ENCODE measurements at regions not wholly inside any gene's neighbourhood (a gene's known extent, or its start where the extent isn't known, plus 50 kb on each side); places are given as distances from the start of the nearest gene placed in this dataset.
"Not testable (repeated sequence)": the region's sequence is repeated elsewhere in the genome, so short reads cannot be mapped to it uniquely, and the experiment has no call there.

- WGBS = 95% methylated on average over 4 of the region's 4 CpGs
- H3K27ac ChIP-seq (ENCODE audit: low read depth, low read length) = no peak overlapping the region
- no peak overlapping the region for H3K4me3 ChIP-seq (ENCODE audit: low read length)
- H3K4me1 ChIP-seq (ENCODE audit: insufficient read depth, low read length) = no peaks in the 10 kb centered on the region
- H3K9me3 ChIP-seq (ENCODE audit: insufficient read depth, low read depth, low read length) = no peaks in the 10 kb centered on the region
- H3K36me3 ChIP-seq (ENCODE audit: insufficient read depth, low read length) = no peaks in the 10 kb centered on the region
- H3K9ac ChIP-seq (ENCODE audit: low read depth, low read length) = no peak overlapping the region
- H3K27me3 ChIP-seq (ENCODE audit: insufficient read depth, low read length) = no peaks in the 10 kb centered on the region
Observed at GRCh38 chr10:105757302-105757701, 1116.2 kb downstream of the SORCS3 start.

- 92% methylated on average over 3 of the region's 3 CpGs for WGBS
- Histone ChIP-seq H3K4me3 (ENCODE audit: low read length) (no peak overlapping the region), H3K36me3 (ENCODE audit: insufficient read depth, low read length) (no peaks in the 10 kb centered on the region), H3K27me3 (ENCODE audit: insufficient read depth, low read length) (no peaks in the 10 kb centered on the region), H3K9ac (ENCODE audit: low read depth, low read length) (no peak overlapping the region), H3K9me3 (ENCODE audit: insufficient read depth, low read depth, low read length) (no peaks in the 10 kb centered on the region), H3K4me1 (ENCODE audit: insufficient read depth, low read length) (no peaks in the 10 kb centered on the region), H3K27ac (ENCODE audit: low read depth, low read length) (no peak overlapping the region)
Observed at GRCh38 chr10:105756386-105756785, 1115.3 kb downstream of the SORCS3 start.

- H3K4me1 ChIP-seq (ENCODE audit: insufficient read depth, low read length) = no peaks in the 10 kb centered on the region
- no peak overlapping the region for H3K27ac ChIP-seq (ENCODE audit: low read depth, low read length)
- 74% methylated on average over 1 of the region's 1 CpG for WGBS
- no peaks in the 10 kb centered on the region for H3K9me3 ChIP-seq (ENCODE audit: insufficient read depth, low read depth, low read length)
- H3K9ac ChIP-seq (ENCODE audit: low read depth, low read length) = no peak overlapping the region
- H3K27me3 ChIP-seq (ENCODE audit: insufficient read depth, low read length) = no peaks in the 10 kb centered on the region
- H3K4me3 ChIP-seq (ENCODE audit: low read length) = no peak overlapping the region
- H3K36me3 ChIP-seq (ENCODE audit: insufficient read depth, low read length) = no peaks in the 10 kb centered on the region
Observed at GRCh38 chr10:105751688-105752087, 1110.6 kb downstream of the SORCS3 start.

GRCh38 chr10:105745596-105746148 lies 1104.6 kb downstream of the SORCS3 start:
- WGBS = 96% methylated on average over 6 of the region's 6 CpGs

GRCh38 chr10:105743343-105744056 lies 1102.4 kb downstream of the SORCS3 start:
- WGBS = 88% methylated on average over 4 of the region's 4 CpGs
- no peak overlapping the region for H3K27ac ChIP-seq (ENCODE audit: low read depth, low read length)
- no peak overlapping the region for H3K4me3 ChIP-seq (ENCODE audit: low read length)
- no peaks in the 10 kb centered on the region for H3K9me3 ChIP-seq (ENCODE audit: insufficient read depth, low read depth, low read length)
- H3K4me1 ChIP-seq (ENCODE audit: insufficient read depth, low read length) = no peaks in the 10 kb centered on the region
- no peaks in the 10 kb centered on the region for H3K36me3 ChIP-seq (ENCODE audit: insufficient read depth, low read length)
- no peak overlapping the region for H3K9ac ChIP-seq (ENCODE audit: low read depth, low read length)
- no peaks in the 10 kb centered on the region for H3K27me3 ChIP-seq (ENCODE audit: insufficient read depth, low read length)

More at GRCh38 chr10:105745596-105746148, 1104.6 kb downstream of the SORCS3 start:
- no peak overlapping the region for H3K9ac ChIP-seq (ENCODE audit: low read depth, low read length)
- no peaks in the 10 kb centered on the region for H3K36me3 ChIP-seq (ENCODE audit: insufficient read depth, low read length)
- no peaks in the 10 kb centered on the region for H3K9me3 ChIP-seq (ENCODE audit: insufficient read depth, low read depth, low read length)
- H3K4me3 ChIP-seq (ENCODE audit: low read length) = no peak overlapping the region
- no peaks in the 10 kb centered on the region for H3K27me3 ChIP-seq (ENCODE audit: insufficient read depth, low read length)
- H3K27ac ChIP-seq (ENCODE audit: low read depth, low read length) = no peak overlapping the region
- no peaks in the 10 kb centered on the region for H3K4me1 ChIP-seq (ENCODE audit: insufficient read depth, low read length)

GRCh38 chr10:105742923-105743322 lies 1101.8 kb downstream of the SORCS3 start:
- Histone ChIP-seq H3K36me3 (ENCODE audit: insufficient read depth, low read length) (no peaks in the 10 kb centered on the region), H3K9me3 (ENCODE audit: insufficient read depth, low read depth, low read length) (no peaks in the 10 kb centered on the region), H3K27ac (ENCODE audit: low read depth, low read length) (no peak overlapping the region), H3K27me3 (ENCODE audit: insufficient read depth, low read length) (no peaks in the 10 kb centered on the region), H3K4me1 (ENCODE audit: insufficient read depth, low read length) (no peaks in the 10 kb centered on the region), H3K9ac (ENCODE audit: low read depth, low read length) (no peak overlapping the region), H3K4me3 (ENCODE audit: low read length) (no peak overlapping the region)
- WGBS = no CpG with 5 or more reads among the region's 1 CpG

GRCh38 chr10:105742184-105742583 lies 1101.1 kb downstream of the SORCS3 start:
- H3K9ac ChIP-seq (ENCODE audit: low read depth, low read length) = no peak overlapping the region
- H3K27me3 ChIP-seq (ENCODE audit: insufficient read depth, low read length) = no peaks in the 10 kb centered on the region
- H3K36me3 ChIP-seq (ENCODE audit: insufficient read depth, low read length) = no peaks in the 10 kb centered on the region
- no peak overlapping the region for H3K27ac ChIP-seq (ENCODE audit: low read depth, low read length)
- no peak overlapping the region for H3K4me3 ChIP-seq (ENCODE audit: low read length)
- 87% methylated on average over 1 of the region's 1 CpG for WGBS
- H3K4me1 ChIP-seq (ENCODE audit: insufficient read depth, low read length) = no peaks in the 10 kb centered on the region
- no peaks in the 10 kb centered on the region for H3K9me3 ChIP-seq (ENCODE audit: insufficient read depth, low read depth, low read length)

GRCh38 chr10:105734479-105734878 lies 1093.4 kb downstream of the SORCS3 start:
- 93% methylated on average over 2 of the region's 2 CpGs for WGBS
- Histone ChIP-seq H3K36me3 (ENCODE audit: insufficient read depth, low read length) (no peaks in the 10 kb centered on the region), H3K9me3 (ENCODE audit: insufficient read depth, low read depth, low read length) (peaks cover 17% of the 10 kb centered on the region), H3K4me1 (ENCODE audit: insufficient read depth, low read length) (no peaks in the 10 kb centered on the region), H3K4me3 (ENCODE audit: low read length) (no peak overlapping the region), H3K27me3 (ENCODE audit: insufficient read depth, low read length) (no peaks in the 10 kb centered on the region), H3K27ac (ENCODE audit: low read depth, low read length) (no peak overlapping the region), H3K9ac (ENCODE audit: low read depth, low read length) (no peak overlapping the region)

GRCh38 chr10:105733924-105734323 lies 1092.8 kb downstream of the SORCS3 start:
- Histone ChIP-seq H3K27me3 (ENCODE audit: insufficient read depth, low read length) (no peaks in the 10 kb centered on the region), H3K36me3 (ENCODE audit: insufficient read depth, low read length) (no peaks in the 10 kb centered on the region), H3K9me3 (ENCODE audit: insufficient read depth, low read depth, low read length) (peaks cover 17% of the 10 kb centered on the region), H3K4me1 (ENCODE audit: insufficient read depth, low read length) (no peaks in the 10 kb centered on the region), H3K4me3 (ENCODE audit: low read length) (no peak overlapping the region), H3K27ac (ENCODE audit: low read depth, low read length) (no peak overlapping the region), H3K9ac (ENCODE audit: low read depth, low read length) (no peak overlapping the region)

GRCh38 chr10:105729428-105729827 lies 1088.3 kb downstream of the SORCS3 start:
- Histone ChIP-seq H3K36me3 (ENCODE audit: insufficient read depth, low read length) (no peaks in the 10 kb centered on the region), H3K4me3 (ENCODE audit: low read length) (no peak overlapping the region), H3K27me3 (ENCODE audit: insufficient read depth, low read length) (no peaks in the 10 kb centered on the region), H3K9ac (ENCODE audit: low read depth, low read length) (no peak overlapping the region), H3K9me3 (ENCODE audit: insufficient read depth, low read depth, low read length) (peaks cover 4% of the 10 kb centered on the region; the same call in 1 of the 2 replicates), H3K4me1 (ENCODE audit: insufficient read depth, low read length) (peaks cover 16% of the 10 kb centered on the region), H3K27ac (ENCODE audit: low read depth, low read length) (no peak overlapping the region)
- WGBS = 89% methylated on average over 1 of the region's 1 CpG

GRCh38 chr10:105727586-105727985 lies 1086.5 kb downstream of the SORCS3 start:
- not testable (repeated sequence) for H3K36me3 ChIP-seq (ENCODE audit: insufficient read depth, low read length); H3K27ac ChIP-seq (ENCODE audit: low read depth, low read length); H3K9me3 ChIP-seq (ENCODE audit: insufficient read depth, low read depth, low read length); H3K27me3 ChIP-seq (ENCODE audit: insufficient read depth, low read length); H3K4me3 ChIP-seq (ENCODE audit: low read length); H3K9ac ChIP-seq (ENCODE audit: low read depth, low read length)
- peaks cover 16% of the 10 kb centered on the region for H3K4me1 ChIP-seq (ENCODE audit: insufficient read depth, low read length)
- 70% methylated on average over 2 of the region's 2 CpGs for WGBS

Data from HUES64 (cell line).